CD4-positive, alpha-beta T cell treated with Interleukin-1 beta for 1 hour (primary cell): ENCODE measurements at regions not wholly inside any gene's neighbourhood (a gene's known extent, or its start where the extent isn't known, plus 50 kb on each side); places are given as distances from the start of the nearest gene placed in this dataset.

ENCODE experiments used
- DNase-seq, 2 donors: peaks; one replicate each; pipeline ENCODE4 v3.0.0-alpha.2; 2020 to 2022

- no peak for DNase-seq
These were observed 402.8 kb upstream of the NWD2 start for GRCh38 chr4:36841583-36842326.

GRCh38 chr4:36844448-36844847 lies 400.1 kb upstream of the NWD2 start:
- DNase-seq = no peak

GRCh38 chr4:36852856-36853255 lies 391.7 kb upstream of the NWD2 start:
- no peak for DNase-seq

- DNase-seq = no peak
These were observed 390.0 kb upstream of the NWD2 start for GRCh38 chr4:36854554-36854953.

GRCh38 chr4:36863601-36864000 lies 380.9 kb upstream of the NWD2 start:
- no peak for DNase-seq

- DNase-seq = no peak
These were observed 374.4 kb upstream of the NWD2 start for GRCh38 chr4:36870121-36870520.

GRCh38 chr4:36872679-36873078 lies 371.9 kb upstream of the NWD2 start:
- no peak for DNase-seq

- no peak for DNase-seq
These were observed 360.4 kb upstream of the NWD2 start for GRCh38 chr4:36884151-36884550.

GRCh38 chr4:36891971-36892370 lies 352.6 kb upstream of the NWD2 start:
- no peak for DNase-seq

GRCh38 chr4:36900446-36900987 lies 344.0 kb upstream of the NWD2 start:
- no peak for DNase-seq

GRCh38 chr4:36904823-36905222 lies 339.7 kb upstream of the NWD2 start:
- no peak for DNase-seq

GRCh38 chr4:36914106-36914505 lies 330.4 kb upstream of the NWD2 start:
- no peak for DNase-seq

- no peak for DNase-seq
These were observed 328.8 kb upstream of the NWD2 start for GRCh38 chr4:36915717-36916116.

GRCh38 chr4:36917413-36917812 lies 327.1 kb upstream of the NWD2 start:
- no peak for DNase-seq

- no peak for DNase-seq
These were observed 324.8 kb upstream of the NWD2 start for GRCh38 chr4:36919721-36920120.

- DNase-seq = no peak
These were observed 322.9 kb upstream of the NWD2 start for GRCh38 chr4:36921476-36922216.

GRCh38 chr4:36930562-36931111 lies 313.9 kb upstream of the NWD2 start:
- no peak for DNase-seq

- no peak for DNase-seq
These were observed 300.3 kb upstream of the NWD2 start for GRCh38 chr4:36944232-36944631.

GRCh38 chr4:36961420-36961819 lies 283.1 kb upstream of the NWD2 start:
- DNase-seq = no peak

GRCh38 chr4:36966756-36967460 lies 277.6 kb upstream of the NWD2 start:
- no peak for DNase-seq

GRCh38 chr4:36979533-36979932 lies 265.0 kb upstream of the NWD2 start:
- no peak for DNase-seq

GRCh38 chr4:36990128-36990872 lies 254.2 kb upstream of the NWD2 start:
- DNase-seq = no peak

GRCh38 chr4:36997727-36998126 lies 246.8 kb upstream of the NWD2 start:
- no peak for DNase-seq
